NCI-H460 (cell line): ENCODE measurements at regions not wholly inside any gene's neighbourhood (a gene's known extent, or its start where the extent isn't known, plus 50 kb on each side); places are given as distances from the start of the nearest gene placed in this dataset.
"Not testable (repeated sequence)": the region's sequence is repeated elsewhere in the genome, so short reads cannot be mapped to it uniquely, and the experiment has no call there.

Experiments used
- DNase-seq: peaks from one replicate; pipeline ENCODE4 v3.0.0-alpha.2; 2016; ENCODE audit warnings: low read depth; ENCODE audit errors: extremely low read depth

DNA sequence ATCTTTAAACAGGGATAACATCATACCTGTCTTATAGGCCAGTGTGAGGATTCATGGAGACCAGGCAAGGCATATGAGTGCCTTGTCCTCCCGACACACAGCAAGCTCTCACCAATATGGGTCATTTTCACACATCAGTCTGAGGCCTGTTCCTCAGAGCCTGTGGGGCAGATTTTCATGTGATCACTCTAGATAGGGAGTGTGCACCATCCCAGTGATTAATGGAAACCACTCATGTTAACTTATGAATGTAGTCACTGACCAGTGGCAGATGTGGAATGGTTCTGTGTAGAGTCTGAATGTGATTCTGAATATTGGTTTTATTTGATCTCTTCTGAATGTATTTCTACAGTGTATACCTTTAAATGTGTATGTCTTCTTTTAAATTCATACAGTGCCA lies 219.7 kb upstream of the SFSWAP start:
- DNase-seq: no peak

- DNase-seq: no peak
Measured at GRCh38 chr12:131491916-131492490, 218.9 kb upstream of the SFSWAP start.

GRCh38 chr12:131493068-131493826 lies 217.6 kb upstream of the SFSWAP start:
- DNase-seq: no peak

GRCh38 chr12:131494216-131494615 lies 216.7 kb upstream of the SFSWAP start:
- DNase-seq: no peak

- DNase-seq: no peak
Measured at GRCh38 chr12:131494741-131495524, 216.0 kb upstream of the SFSWAP start.

- no peak for DNase-seq
Measured at GRCh38 chr12:131497966-131498365, 212.9 kb upstream of the SFSWAP start.

GRCh38 chr12:131499160-131499863 lies 211.6 kb upstream of the SFSWAP start:
- DNase-seq: no peak

GRCh38 chr12:131499864-131500190 lies 211.1 kb upstream of the SFSWAP start:
- no peak for DNase-seq

- no peak for DNase-seq
Measured at GRCh38 chr12:131500564-131500963, 210.3 kb upstream of the SFSWAP start.

- DNase-seq: no peak
Measured at GRCh38 chr12:131505561-131505960, 205.3 kb upstream of the SFSWAP start.

DNA sequence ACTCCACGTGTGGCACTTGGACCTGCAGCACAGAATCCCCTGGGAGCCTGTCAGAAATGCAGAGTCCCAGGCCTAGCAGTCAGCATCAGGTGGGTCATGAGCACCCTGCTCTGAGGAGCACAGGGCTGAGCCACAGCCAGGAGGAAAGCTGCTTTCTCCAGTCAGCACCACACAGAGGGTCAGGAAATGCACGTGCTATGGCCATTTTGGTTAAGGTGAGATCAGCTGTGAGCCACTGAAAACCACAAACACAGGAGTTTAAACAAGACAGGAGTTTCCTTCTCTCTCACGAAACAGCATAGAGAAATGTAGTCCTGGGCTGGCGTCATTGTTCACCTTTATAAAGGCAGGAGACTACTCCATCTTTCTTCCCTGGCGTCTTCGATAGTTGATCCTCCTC lies 204.5 kb upstream of the SFSWAP start:
- DNase-seq: no peak

GRCh38 chr12:131507094-131507493 lies 203.8 kb upstream of the SFSWAP start:
- DNase-seq: no peak

GRCh38 chr12:131507881-131508280 lies 203.0 kb upstream of the SFSWAP start:
- no peak for DNase-seq

DNA sequence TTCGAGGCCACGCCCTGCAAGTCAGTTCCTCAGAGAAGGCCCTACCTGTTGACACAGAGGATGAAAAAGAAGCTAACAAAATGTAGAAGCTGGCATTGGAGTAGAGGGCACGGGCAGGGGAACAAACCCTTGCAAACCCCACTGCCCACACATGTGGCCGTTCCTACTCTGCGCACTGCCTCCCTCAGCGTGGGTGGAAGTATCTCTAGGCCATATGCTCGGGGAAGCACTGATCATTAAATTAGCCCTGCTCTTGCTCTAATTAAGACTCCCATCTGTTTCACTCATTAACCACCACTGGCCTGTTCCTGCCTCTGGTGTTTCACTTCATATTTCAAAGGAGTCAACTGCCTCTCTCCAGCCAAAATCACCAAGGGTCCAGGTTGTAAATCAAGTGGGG lies 201.2 kb upstream of the SFSWAP start:
- DNase-seq: no peak

GRCh38 chr12:131510431-131510830 lies 200.5 kb upstream of the SFSWAP start:
- no peak for DNase-seq

DNA sequence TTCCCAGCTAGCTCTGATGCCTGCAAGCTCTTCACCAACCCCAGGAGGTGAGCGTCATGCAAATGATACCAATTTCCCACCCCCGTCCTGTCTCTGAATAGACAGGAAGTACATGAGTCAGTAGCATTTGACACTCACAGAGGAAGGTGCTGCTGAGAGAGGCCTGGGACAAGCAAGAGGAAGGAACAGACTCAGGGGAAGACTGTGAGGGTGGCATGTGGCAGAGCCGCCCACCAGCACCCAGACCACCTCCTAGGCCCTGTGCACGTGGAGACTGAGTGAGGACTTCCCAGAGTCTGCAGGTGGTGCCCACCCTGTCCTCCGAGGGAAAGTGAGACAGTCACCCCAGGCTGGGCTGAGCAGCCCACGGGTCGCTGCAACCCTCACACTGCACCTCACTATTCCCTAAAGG lies 199.5 kb upstream of the SFSWAP start:
- DNase-seq: peak; percentile 11

GRCh38 chr12:131511803-131512561 lies 198.9 kb upstream of the SFSWAP start:
- DNase-seq: no peak

DNA sequence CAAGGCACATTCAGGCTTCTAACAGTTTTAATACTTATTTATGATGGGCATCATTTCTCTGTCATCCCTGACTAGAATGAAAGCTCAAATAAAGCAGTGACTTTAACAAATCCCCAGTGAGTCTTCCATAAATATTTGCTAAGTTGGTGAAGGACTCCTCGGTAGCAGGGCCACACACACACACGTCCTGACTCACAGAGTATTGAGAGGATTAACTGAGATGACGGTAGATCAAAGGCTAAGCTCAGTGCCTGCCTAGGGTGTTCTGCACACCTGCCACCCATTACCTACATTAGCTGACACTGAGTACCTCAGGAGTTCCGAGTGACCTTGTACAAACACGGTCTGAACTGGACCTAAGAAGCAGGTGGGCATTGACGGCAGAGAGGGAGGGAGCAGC lies 197.3 kb upstream of the SFSWAP start:
- no peak for DNase-seq

DNA sequence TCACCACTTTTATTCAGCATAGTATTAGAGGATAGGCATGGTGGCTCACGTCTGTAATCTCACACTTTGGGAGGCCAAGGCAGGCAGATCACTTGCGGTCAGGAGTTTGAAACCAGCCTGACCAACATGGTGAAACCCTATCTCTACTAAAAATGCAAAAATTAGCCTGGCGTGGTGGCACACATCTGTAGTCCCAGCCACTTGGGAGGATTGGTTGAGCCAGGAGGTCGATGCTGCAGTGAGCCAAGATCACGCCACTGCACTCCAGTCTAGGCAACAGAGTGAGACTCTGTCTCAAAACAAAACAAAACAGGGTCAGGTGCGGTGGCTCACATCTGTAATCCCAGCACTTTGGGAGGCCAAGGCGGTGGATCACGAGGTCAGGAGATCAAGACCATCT lies 190.3 kb upstream of the SFSWAP start:
- not testable (repeated sequence) for DNase-seq

DNA sequence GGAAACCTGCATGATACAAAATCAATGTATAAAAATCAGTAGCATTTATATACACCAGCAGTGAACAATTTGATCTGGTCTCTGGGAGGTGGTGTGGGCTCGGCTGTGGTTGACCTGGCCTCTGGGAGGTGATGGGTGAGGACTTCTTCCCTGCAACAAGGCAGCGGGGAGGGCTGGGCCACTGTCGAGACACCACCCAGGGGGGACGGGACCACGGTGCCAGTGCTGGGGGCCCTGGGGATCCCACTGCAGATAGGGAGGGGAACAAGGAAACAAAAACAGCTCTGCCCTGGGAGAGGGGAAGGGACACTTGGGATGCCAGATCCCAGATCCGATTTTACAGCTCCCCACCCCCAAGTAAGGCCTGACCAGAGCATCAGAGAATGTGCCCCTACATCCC lies 189.6 kb upstream of the SFSWAP start:
- no peak for DNase-seq
